A172 (cell line): ENCODE measurements at regions not wholly inside any gene's neighbourhood (a gene's known extent, or its start where the extent isn't known, plus 50 kb on each side); places are given as distances from the start of the nearest gene placed in this dataset.

Source experiments
- DNase-seq: peaks from one replicate; pipeline ENCODE4 v3.0.0-alpha.2; 2015; ENCODE audit warnings: low spot score

DNA sequence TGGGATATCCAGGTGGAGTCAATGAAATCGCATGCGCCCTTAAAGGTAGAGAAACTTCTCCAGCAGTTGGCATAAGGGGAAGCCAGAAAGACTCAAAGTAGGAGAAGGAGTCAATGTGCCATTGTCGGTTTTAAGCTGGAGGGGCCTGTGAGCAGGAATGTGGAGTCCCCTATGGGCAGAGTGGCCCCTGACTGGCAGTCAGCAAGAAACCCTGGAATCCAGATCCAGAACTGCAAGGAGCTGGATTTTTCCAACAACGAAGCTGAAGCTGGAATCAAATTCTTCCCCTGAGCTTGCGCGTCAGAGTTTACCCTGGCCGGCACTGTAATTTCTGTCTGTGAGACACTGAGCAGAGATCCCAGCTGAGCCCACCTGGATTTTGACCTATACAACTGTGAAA, 315.0 kb downstream of the DHX35 start:
- no peak for DNase-seq

DNA sequence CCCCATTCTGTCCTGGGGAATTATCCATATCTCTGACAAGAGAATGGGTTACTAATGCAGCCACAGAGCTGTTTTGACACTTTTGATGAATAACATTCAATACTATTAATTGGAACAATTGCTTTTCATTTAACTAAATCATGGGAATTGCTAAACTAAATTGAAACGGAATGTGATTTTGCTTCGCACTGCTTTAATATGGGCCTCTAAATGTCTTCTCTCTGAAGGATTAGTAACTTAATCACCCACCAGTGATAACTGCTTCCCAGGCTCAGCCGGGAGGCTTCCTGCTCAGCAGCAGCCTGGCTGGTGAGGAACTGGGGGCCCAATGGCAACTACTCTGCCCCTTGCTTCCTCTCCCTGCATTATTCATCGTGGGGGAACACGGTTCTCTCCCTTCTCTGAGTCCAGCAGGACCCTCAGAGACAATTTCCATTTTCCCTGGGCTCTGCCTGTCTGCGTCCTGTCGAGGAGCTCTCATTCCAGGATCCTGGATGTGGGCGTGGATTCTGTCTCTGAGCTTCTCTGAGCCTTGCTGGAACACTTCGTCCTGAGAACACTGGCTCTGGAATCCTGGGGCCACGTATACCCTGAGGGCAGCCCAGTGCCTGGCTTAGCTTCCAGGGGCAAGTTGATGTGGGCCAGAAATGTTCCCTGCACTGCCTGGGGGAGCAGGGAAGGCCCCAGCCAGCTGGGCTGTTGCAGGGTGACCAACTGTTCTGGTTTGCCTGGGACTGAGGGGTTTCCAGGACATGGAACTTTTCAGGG, 308.9 kb downstream of the DHX35 start:
- DNase-seq, result no peak

- DNase-seq, result no peak
Observed at GRCh38 chr20:39269493-39270217, 307.5 kb downstream of the DHX35 start.

- DNase-seq, result peak; percentile 11
Observed at GRCh38 chr20:39268981-39269461, 306.9 kb downstream of the DHX35 start.

GRCh38 chr20:39268491-39268951, 306.4 kb downstream of the DHX35 start:
- DNase-seq, result no peak

DNA sequence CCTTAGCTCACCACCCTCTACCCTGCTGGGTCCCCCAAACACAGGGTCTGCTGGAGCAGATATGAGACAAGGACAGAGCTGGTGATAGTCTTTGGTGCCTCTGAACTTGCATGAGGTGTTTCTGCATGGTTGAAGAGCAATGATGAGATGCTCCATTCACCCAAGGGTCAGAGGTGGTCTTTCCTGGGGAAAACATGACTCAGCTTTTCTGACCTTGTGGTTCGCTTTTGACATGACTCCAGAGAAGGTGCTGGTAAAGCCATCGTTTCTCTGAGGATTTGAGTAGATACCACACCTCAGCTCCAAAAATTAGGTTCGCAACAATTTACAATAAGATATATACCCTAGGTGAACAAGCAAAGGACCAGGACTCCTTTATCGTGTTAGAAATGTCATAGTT, 304.8 kb downstream of the DHX35 start:
- DNase-seq, result no peak

DNA sequence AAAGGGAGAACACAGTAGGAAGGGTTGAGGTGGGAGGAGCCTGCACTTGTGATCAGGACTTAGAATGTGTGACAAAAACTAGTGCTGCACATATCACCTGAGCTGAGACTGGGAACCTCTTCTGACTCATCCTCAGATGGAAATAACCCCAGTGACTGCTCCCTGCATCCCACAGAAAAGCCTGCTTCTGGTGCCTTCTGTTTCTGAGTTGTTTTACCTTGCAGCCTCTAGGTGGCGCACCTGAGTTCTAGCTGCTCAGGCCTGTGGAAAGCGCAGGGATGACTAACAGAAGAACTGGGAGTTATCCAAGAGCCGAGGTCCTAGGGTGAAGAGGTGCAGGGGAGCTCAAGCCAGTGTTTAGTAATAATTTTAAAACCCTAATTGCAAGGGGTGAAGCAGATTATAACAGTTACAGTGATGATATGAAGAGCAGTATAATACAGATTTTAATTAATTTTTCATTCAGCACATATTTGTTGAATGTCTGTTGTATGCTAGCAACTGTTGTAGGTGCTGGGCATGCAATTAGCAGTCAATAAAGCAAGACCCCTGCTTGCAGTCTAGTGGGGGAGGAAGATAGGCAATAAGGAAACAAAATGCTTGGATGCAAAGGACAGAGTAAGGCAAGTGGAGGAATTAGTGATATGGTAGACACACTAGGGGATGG, 302.5 kb downstream of the DHX35 start:
- DNase-seq, result peak; percentile 80

DNA sequence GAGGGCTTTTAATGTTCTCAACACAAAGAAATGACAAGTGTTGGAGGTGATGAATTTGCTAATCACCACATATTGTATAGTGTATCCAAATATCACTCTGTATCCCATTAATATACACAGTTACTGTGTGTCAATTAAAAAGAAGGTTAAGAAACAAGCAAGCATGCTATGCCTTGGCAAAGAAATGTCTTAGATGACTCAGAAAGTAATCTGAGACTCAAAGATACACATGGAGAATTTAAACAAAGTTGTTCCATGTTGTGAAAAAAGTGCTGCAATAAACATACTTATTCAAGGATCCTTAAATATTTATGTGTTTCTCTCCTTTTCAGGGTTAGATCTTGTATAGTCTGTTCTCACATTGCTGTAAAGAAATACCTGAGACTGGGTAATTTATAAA, 300.9 kb downstream of the DHX35 start:
- DNase-seq, result no peak

- DNase-seq, result no peak
Observed at GRCh38 chr20:39259808-39260207, 297.7 kb downstream of the DHX35 start.

DNA sequence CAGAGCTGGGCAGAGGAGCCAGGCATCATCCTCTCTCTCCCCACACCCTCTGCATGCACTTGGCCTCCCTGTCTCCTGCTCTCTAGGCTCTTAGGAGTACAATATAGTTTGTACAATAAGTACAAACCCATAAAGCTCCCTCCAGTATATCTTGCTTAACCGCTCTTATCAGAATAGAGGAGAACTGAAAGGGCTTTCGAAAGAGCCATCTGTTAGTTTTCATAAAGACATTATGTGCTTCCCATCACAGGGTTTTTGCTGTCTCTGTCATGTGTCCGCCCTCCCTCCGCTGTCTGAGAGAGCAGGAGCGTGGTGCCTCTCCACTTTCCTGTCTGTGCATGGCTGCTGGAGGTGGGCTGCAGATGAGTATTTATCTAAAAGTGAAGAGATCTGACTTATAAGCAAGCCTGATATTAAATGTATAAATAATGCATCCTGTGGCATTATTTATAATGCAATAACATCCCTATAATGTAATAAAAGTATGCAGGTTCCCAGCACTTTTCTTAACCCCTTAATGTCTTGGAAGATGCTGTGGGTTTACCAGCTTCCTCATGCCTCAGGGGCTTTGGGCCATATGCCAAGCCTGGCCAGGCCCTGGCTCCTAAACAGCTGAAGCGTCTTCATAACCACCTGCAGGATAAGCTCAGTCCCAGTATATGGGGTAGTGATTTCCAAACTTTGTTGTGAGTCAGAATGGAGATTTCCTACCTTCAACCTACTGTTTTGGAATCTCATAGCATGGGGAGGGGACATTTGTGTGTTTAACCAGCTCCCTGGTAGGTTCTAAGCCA, 297.1 kb downstream of the DHX35 start:
- no peak for DNase-seq

GRCh38 chr20:39258253-39258652, 296.1 kb downstream of the DHX35 start:
- DNase-seq, result no peak

- DNase-seq, result no peak
Observed at GRCh38 chr20:39253051-39253755, 291.1 kb downstream of the DHX35 start.

DNA sequence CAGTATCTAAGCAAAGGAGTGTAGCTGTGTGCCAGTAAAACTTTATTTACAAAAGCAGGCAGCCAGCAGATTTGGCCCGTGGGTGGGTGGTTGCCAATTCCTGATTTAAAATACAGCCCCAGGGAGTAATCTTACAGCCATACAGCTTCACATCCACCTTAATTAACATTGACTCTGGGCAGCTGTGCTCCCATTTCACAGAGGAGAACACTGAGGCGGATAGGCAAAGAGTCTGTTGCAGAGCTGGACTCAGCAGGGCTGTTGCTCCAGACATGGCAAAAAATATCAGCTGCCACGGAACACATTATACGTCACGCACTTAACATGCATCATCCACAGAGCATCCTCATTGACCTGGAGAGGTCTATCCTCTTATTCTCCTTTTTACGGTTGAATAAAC, 289.9 kb downstream of the DHX35 start:
- DNase-seq, result no peak

- no peak for DNase-seq
Observed at GRCh38 chr20:39249798-39250197, 287.7 kb downstream of the DHX35 start.

DNA sequence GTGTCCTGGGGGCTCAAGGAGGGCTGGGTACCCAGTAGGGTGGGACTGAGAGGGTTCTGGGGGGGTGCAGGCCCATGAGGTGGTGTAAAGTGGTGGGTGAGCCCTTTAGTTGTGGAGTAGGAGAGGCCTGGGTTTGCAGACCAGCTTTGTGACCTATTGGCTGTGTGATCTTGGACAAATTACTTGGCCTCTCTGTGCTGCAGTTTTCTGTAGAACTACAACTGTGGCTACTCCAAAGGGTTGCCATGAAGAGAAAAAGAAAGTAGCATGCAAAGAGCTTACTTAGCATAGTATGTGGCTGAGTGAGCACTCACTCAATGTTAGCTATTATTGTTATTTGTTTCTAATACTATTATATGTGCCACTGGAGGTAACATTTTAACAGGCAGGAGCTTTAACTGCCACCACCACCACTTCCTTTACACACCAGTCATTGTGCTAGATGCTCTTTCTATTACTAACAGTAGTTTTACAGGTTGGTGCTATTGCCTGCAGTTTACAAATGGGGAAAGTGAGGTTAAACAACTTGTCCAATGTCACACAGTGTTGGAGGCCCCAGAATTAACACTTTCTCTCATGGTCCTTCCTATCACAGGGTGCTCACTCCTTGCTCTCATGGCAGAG, 286.8 kb downstream of the DHX35 start:
- DNase-seq, result no peak

- no peak for DNase-seq
Observed at GRCh38 chr20:39248171-39248861, 286.2 kb downstream of the DHX35 start.

DNA sequence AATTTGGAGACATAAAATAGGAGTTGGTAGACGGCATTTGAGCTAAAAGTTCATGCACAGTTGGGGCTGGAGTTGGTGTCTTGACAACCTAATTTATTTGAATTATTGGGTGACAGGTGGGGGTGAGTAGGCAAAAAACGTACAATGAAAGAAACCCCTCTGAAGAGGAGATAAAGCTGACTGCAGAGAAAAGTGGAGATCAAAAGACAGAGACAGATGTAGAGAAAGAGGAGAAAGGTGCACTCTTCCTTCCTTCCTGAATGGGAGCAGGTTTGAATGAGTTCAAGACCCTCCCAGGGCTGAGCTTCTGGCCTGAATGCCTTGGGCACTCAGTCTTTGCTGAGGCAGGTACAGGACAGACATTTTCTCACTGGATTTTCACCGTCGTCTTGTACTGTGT, 284.3 kb downstream of the DHX35 start:
- DNase-seq, result no peak

GRCh38 chr20:39245685-39246311, 283.7 kb downstream of the DHX35 start:
- no peak for DNase-seq

DNA sequence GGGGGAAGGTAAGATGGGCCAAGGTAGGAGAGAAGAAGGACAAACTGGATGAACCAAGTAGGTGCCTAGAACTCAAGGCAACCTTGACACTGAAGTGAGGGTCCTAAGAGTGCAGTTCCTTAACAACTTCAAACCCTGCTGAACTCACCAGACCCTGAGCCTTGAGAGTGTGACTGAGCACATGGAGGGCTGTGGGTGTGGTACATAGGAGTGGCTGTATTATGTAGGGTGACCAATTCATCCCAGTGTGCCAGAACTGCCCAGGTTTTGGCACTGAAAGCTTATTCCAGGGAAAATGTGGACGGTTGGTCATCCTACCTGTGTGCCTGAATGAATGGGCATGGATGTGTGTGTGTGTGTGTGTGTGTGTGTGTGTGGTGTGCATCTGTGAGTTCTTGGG, 281.8 kb downstream of the DHX35 start:
- DNase-seq, result no peak

DNA sequence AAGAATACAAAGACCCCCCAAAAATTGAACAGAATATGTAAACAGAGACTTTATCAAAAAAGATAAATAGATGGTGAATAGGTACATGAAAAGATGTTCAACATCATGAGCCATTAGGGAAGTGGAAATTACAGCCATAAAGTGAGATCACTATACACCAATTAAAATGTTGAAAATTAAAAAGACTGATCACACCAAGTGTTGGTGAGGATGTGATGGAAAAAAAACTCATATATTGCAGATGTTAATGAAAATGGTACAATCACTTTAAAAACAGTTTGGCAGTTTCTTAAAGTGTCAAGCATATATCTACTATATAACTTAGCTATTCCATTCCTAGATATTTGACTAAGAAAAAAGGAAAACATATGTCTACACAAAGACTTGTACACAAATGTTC, 280.5 kb downstream of the DHX35 start:
- no peak for DNase-seq
